ENCODE measurements at regions not wholly inside any gene's neighbourhood (a gene's known extent, or its start where the extent isn't known, plus 50 kb on each side); places are given as distances from the start of the nearest gene placed in this dataset.

GRCh38 chr2:60329225-60329624 lies 224.2 kb downstream of the BCL11A start:
- no peaks in the 10 kb centered on the region for H3K36me3 ChIP-seq (replicated peaks in 1 of 2; ENCODE audit: control extremely low read depth in 1 of 2, control insufficient read depth in 1 of 2, extremely low read depth in 1 of 2, insufficient read depth in 2 of 2, low read length in 1 of 2)
- peaks cover 1 to 16% of the 10 kb centered on the region in 2 donors for H3K4me1 ChIP-seq (ENCODE audit: control insufficient read depth in 2 of 2, insufficient read depth in 2 of 2, low read length in 2 of 2)
- Mint-ChIP-seq H3K4me3 (no peak overlapping the region), H3K9me3 (ENCODE audit: insufficient read depth) (peaks cover 7% of the 10 kb centered on the region), H3K27me3 (no peaks in the 10 kb centered on the region), H3K27ac (no peak overlapping the region), H3K4me1 (peaks cover 24% of the 10 kb centered on the region)
- no CpG with 5 or more reads among the region's 3 CpGs for WGBS (ENCODE audit: insufficient coverage)
- intact Hi-C loops (cut with micrococcal nuclease): loop anchor here (1.0 kb wide), 1 partner anchor 11 kb away; no protein-coding TSS in a partner anchor
- no peak for DNase-seq
- H3K27me3 ChIP-seq (replicated peaks in 1 of 4; ENCODE audit: control extremely low read depth in 1 of 4, control insufficient read depth in 3 of 4, insufficient read depth in 4 of 4, low read length in 3 of 4): no peaks in the 10 kb centered on the region
- H3K4me2 ChIP-seq (replicated peaks; ENCODE audit: low read depth, low read length, poor library complexity, severe bottlenecking): no peak overlapping the region
- TF ChIP-seq EZH2 (IDR thresholded peaks at IDR 0.05; ENCODE audit: borderline replicate concordance, insufficient read depth, low read depth, low read length, poor library complexity, severe bottlenecking): no peak
- TF ChIP-seq, protein P1, sequence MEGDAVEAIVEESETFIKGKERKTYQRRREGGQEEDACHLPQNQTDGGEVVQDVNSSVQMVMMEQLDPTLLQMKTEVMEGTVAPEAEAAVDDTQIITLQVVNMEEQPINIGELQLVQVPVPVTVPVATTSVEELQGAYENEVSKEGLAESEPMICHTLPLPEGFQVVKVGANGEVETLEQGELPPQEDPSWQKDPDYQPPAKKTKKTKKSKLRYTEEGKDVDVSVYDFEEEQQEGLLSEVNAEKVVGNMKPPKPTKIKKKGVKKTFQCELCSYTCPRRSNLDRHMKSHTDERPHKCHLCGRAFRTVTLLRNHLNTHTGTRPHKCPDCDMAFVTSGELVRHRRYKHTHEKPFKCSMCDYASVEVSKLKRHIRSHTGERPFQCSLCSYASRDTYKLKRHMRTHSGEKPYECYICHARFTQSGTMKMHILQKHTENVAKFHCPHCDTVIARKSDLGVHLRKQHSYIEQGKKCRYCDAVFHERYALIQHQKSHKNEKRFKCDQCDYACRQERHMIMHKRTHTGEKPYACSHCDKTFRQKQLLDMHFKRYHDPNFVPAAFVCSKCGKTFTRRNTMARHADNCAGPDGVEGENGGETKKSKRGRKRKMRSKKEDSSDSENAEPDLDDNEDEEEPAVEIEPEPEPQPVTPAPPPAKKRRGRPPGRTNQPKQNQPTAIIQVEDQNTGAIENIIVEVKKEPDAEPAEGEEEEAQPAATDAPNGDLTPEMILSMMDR (IDR thresholded peaks at IDR 0.05): no peak
- H2AFZ ChIP-seq (ENCODE audit: insufficient read depth, low read depth, low read length, poor library complexity, severe bottlenecking): no peak overlapping the region
- no peak for ATAC-seq (ENCODE audit: low read depth)
- H4K20me1 ChIP-seq (ENCODE audit: control insufficient read depth, insufficient read depth, low read length, poor library complexity, severe bottlenecking): no peaks in the 10 kb centered on the region
- no peak overlapping the region for H3K4me3 ChIP-seq (ENCODE audit: control extremely low read depth in 1 of 5, extremely low read depth in 1 of 5, insufficient read depth in 1 of 5, low read depth in 2 of 5, low read length in 4 of 5)
- ChIA-PET POLR2A (no interaction called here), CTCF (interaction anchor here (0.5 kb wide), 1 partner anchor 152 kb away, joined by 3 read pairs; no protein-coding TSS in a partner anchor)
- no peak overlapping the region for H3K9ac ChIP-seq (ENCODE audit: low read length)
- H3K79me2 ChIP-seq (ENCODE audit: control insufficient read depth, insufficient read depth, low read length): peaks cover 5% of the 10 kb centered on the region
- H3K27ac ChIP-seq (ENCODE audit: low read length in 2 of 2): no peak overlapping the region
- H3K9me3 ChIP-seq (ENCODE audit: control extremely low read depth in 1 of 3, control insufficient read depth in 2 of 3, insufficient read depth in 1 of 3, low read length in 2 of 3): peaks cover 0 to 8% (median 6%) of the 10 kb centered on the region in 3 donors

GRCh38 chr2:60324536-60324935 lies 228.9 kb downstream of the BCL11A start:
- intact Hi-C loops (cut with micrococcal nuclease): no loop called here
- H3K27ac ChIP-seq (ENCODE audit: low read length in 2 of 2): no peak overlapping the region
- WGBS (ENCODE audit: insufficient coverage): no CpG with 5 or more reads among the region's 5 CpGs
- no peaks in the 10 kb centered on the region for H3K27me3 Mint-ChIP-seq
- peaks cover 7% of the 10 kb centered on the region for H3K9me3 Mint-ChIP-seq (ENCODE audit: insufficient read depth)
- no peaks in the 10 kb centered on the region for H3K27me3 ChIP-seq (replicated peaks in 1 of 4; ENCODE audit: control extremely low read depth in 1 of 4, control insufficient read depth in 3 of 4, insufficient read depth in 4 of 4, low read length in 3 of 4)
- H3K79me2 ChIP-seq (ENCODE audit: control insufficient read depth, insufficient read depth, low read length): no peaks in the 10 kb centered on the region
- peaks cover 35% of the 10 kb centered on the region for H3K4me1 Mint-ChIP-seq
- no peaks in the 10 kb centered on the region for H4K20me1 ChIP-seq (ENCODE audit: control insufficient read depth, insufficient read depth, low read length, poor library complexity, severe bottlenecking)
- TF ChIP-seq, protein P1 (IDR thresholded peaks at IDR 0.05): no peak
- TF ChIP-seq EZH2 (IDR thresholded peaks at IDR 0.05; ENCODE audit: borderline replicate concordance, insufficient read depth, low read depth, low read length, poor library complexity, severe bottlenecking): no peak
- H3K4me1 ChIP-seq (ENCODE audit: control insufficient read depth in 2 of 2, insufficient read depth in 2 of 2, low read length in 2 of 2): peaks cover 13 to 14% of the 10 kb centered on the region in 2 donors
- H3K36me3 ChIP-seq (replicated peaks in 1 of 2; ENCODE audit: control extremely low read depth in 1 of 2, control insufficient read depth in 1 of 2, extremely low read depth in 1 of 2, insufficient read depth in 2 of 2, low read length in 1 of 2): no peaks in the 10 kb centered on the region
- POLR2A ChIA-PET: no interaction called here
- no peak overlapping the region for H3K4me3 Mint-ChIP-seq
- no peak for ATAC-seq (ENCODE audit: low read depth)
- peak overlapping the region; percentile 4 for H3K27ac Mint-ChIP-seq
- H3K9me3 ChIP-seq (ENCODE audit: control extremely low read depth in 1 of 3, control insufficient read depth in 2 of 3, insufficient read depth in 1 of 3, low read length in 2 of 3): peaks cover 0 to 8% (median 0%) of the 10 kb centered on the region in 3 donors
- no peak overlapping the region for H3K4me3 ChIP-seq (ENCODE audit: control extremely low read depth in 1 of 5, extremely low read depth in 1 of 5, insufficient read depth in 1 of 5, low read depth in 2 of 5, low read length in 4 of 5)
- H2AFZ ChIP-seq (ENCODE audit: insufficient read depth, low read depth, low read length, poor library complexity, severe bottlenecking): no peak overlapping the region
- CTCF ChIA-PET: interaction anchor here (0.8 to 2.2 kb wide), 3 partner anchors 10 to 26 kb away, joined by 3 to 8 read pairs (median 3); no protein-coding TSS in a partner anchor
- no peak for DNase-seq
- H3K4me2 ChIP-seq (replicated peaks; ENCODE audit: low read depth, low read length, poor library complexity, severe bottlenecking): no peak overlapping the region
- no peak overlapping the region for H3K9ac ChIP-seq (ENCODE audit: low read length)
